Fibroblast of the aortic adventitia (primary cell): ENCODE measurements at regions not wholly inside any gene's neighbourhood (a gene's known extent, or its start where the extent isn't known, plus 50 kb on each side); places are given as distances from the start of the nearest gene placed in this dataset.

ENCODE experiments used
- DNase-seq: peaks from one replicate; pipeline ENCODE4 v3.0.0-alpha.2; 2010; ENCODE audit warnings: low read depth
- H3K4me3 ChIP-seq: 2 replicates; pipeline ENCODE4 v1.5.1; 2011; ENCODE audit warnings: low read depth, mild to moderate bottlenecking, control low read depth, low read length, moderate library complexity
- TF ChIP-seq, protein P1 (sequence below): IDR thresholded peaks from 2 replicates; pipeline ENCODE4 v1.5.1; 2011; ENCODE audit warnings: mild to moderate bottlenecking, low read length, control low read depth, inconsistent platforms; ENCODE audit not compliant: insufficient read depth

DNA sequence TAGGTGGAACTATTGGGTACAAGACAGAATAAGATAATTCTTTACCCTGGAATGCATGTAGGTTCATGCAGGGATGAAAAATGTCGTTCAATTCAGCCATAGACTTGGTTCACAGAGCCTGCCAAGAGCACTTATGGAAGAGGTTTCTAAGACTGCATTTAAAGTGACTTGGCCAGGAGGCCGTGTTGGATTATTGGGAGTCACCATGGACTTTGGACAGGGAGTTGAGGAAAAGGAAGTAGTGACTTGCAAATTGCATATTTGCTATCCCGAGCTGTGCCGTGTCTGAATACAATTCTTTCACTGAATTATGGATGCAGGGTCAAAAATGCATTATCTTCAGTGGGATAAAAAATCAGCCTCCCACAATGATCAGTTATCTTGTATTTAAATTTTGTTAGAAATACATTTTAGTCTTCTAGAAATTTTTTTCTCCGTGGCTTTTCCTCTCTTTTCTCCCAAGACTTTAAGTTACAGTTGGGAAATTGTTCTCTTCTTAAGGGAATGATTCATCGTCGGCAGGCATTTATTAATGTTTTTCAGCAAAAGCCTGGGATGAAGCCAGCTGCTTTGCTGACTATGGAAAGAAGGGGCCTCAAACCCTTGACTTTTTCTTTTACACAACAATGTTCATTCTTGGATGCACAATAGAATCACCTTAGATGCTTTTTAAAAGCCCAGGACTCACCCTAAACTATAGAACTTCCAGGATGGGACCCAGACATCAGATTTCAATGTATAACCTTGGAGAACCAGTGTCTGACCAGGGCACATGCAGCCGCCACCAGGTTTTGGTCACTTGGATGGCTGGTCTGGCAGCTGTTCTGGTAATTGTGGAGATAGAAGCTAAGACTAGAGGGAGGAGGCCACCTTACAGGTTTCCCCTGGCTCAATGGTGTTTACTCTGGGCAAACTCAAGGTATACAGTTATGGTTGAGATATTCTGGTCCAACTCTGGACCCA is 70.8 kb downstream of the FAT3 start:
- TF ChIP-seq, protein P1, sequence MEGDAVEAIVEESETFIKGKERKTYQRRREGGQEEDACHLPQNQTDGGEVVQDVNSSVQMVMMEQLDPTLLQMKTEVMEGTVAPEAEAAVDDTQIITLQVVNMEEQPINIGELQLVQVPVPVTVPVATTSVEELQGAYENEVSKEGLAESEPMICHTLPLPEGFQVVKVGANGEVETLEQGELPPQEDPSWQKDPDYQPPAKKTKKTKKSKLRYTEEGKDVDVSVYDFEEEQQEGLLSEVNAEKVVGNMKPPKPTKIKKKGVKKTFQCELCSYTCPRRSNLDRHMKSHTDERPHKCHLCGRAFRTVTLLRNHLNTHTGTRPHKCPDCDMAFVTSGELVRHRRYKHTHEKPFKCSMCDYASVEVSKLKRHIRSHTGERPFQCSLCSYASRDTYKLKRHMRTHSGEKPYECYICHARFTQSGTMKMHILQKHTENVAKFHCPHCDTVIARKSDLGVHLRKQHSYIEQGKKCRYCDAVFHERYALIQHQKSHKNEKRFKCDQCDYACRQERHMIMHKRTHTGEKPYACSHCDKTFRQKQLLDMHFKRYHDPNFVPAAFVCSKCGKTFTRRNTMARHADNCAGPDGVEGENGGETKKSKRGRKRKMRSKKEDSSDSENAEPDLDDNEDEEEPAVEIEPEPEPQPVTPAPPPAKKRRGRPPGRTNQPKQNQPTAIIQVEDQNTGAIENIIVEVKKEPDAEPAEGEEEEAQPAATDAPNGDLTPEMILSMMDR = no peak
- no peak overlapping the region for H3K4me3 ChIP-seq
- DNase-seq = no peak

DNA sequence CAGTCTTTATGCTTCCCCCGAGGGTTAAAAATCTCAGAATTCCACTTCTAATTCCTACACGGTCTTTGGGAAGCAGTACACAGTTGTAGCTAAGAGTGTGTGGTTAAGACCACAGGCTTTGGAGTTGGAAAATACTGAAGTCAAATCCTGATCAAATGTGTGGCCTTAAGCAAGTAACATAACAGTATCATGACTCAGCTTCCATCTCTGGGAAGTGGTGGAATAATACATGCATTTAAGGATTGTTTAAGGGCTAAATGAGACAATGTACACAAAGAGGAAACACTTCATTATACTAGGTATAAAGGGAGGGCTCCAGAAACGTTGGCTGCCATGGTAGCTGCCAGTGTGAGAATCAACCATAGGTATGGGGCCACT is 71.5 kb downstream of the FAT3 start:
- H3K4me3 ChIP-seq = no peak overlapping the region
- no peak for DNase-seq
- TF ChIP-seq, protein P1 = no peak

DNA sequence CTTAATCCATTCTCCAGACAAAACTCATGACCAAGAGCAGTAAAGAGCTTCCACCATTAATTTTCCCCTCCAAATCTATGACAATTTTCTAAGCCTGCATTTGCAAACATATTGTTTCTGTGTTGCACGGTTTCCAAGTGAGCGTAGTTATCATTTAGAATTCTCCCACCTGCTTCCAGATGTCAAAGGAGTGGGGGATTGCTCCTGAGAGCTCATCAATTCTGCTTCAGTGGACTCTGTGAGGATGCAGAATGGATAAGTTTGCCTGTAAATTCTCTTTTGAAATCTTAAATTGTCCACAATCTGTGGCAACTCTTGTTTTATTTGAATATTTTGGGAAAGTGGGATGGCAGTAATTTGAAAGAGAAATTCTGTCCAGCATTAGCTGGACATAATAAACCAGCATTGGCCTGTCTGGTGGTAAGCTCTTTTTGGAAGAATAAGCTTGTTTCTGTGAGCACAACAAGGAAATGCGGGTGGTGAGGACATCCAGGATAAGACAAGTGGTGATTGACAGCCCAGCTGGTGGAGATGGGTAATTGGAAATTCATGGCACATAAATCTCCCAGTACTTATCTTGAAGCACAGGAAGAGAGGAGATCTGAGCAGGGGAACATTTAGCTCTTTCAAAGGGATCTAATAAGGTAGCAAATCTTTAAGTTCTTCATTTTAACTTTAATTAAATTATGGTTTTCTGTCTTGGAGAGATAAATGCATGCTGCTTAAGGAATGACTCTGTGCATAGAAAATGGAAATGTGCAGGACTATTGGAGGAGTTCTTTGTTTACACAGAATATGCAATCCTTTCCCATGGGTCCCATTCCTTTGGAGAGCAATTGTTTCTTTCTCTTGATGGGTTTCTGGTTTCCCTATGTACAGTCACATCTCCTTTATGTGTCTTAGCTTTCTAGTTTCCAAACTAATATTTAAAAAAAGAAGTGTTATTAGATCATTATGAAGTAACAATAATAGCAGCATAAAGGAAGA is 73.2 kb downstream of the FAT3 start:
- no peak for DNase-seq
- TF ChIP-seq, protein P1 = no peak
- no peak overlapping the region for H3K4me3 ChIP-seq

DNA sequence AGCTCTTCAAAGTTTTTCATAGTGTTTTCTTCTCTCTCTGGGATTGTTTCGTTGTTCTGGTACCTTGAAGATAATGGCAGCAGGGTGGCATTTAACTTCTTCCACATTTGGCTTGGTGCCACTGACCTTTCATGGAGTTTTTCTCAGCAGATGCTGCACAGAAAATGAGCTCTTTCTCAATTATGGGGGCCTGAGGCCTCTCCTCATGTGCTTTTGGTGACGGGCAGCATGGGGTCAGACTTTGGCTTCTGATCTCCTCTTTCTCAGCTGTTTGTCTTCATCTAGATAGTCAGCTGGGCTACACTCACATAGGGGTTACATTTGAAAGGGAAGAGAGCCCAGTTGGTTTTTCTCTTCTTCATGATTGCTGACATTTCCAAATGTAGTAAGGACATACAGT is 76.3 kb downstream of the FAT3 start:
- no peak overlapping the region for H3K4me3 ChIP-seq
- TF ChIP-seq, protein P1 = no peak
- no peak for DNase-seq

DNA sequence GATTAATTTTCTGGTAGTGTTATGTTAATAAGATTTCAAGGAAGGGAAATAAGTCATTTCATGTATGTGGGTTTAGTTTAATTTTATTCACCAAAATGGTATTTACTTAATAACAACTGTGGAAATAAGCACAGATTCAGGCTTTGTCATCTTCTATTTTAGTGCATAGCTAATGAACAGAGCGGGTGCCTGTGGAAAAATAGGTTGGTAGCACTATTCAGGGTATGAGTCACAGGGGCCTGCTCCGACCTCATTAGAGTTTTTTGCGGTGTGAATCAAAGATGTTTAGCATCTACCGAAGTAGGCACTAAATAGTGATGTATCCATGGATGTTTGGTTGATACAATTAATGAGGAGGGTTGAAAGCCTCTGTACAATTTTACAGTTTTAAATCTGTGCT is 78.2 kb downstream of the FAT3 start:
- TF ChIP-seq, protein P1 = no peak
- no peak for DNase-seq

DNA sequence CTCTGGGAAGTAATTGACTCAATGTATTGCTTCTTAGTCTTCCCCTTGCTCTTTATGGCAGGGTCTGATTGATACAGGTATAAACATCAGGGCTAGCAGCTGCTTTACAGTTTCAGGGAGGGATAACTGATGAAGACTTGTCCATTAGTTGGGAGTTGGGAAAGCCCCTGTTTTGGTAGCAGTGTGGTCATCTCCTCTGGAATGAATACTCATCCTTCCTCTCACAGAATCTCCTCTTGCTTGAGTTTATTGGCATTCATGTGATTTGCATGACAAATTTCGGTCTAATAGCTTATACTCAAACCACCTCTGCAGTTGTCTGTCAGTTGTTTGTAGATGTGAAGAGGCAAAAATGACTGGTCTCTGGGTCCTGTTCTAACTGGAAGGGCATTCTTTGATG is 79.7 kb downstream of the FAT3 start:
- TF ChIP-seq, protein P1 = no peak
- no peak overlapping the region for H3K4me3 ChIP-seq
- no peak for DNase-seq

More for the DNA sequence above, 78.2 kb downstream of the FAT3 start:
- no peak overlapping the region for H3K4me3 ChIP-seq
